ENCODE measurements at regions not wholly inside any gene's neighbourhood (a gene's known extent, or its start where the extent isn't known, plus 50 kb on each side); places are given as distances from the start of the nearest gene placed in this dataset.
A peak's percentile ranks its signal among the peaks of the same experiment; 100 is the strongest.

DNA sequence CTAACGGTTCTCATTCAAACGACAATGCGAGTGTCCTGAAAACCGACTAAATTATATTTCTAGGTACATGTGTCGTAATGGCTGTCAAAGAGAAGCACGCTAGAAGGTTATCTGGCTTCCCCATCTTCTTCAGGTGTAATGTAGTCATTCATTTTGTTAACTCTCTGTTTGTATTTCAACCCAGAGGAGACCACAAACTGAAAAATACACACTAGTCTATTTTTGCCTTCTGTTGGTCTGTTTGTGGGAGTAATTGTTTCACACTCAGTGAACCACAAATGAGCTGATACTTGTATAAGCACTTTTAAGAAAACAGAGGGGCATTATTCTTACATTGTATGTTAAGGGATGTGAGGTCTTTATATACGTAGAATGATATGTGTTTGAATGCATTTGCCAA, 305.9 kb downstream of the GATA3 start:
- SMC1A ChIA-PET (ENCODE audit: uncharacterized antibody, unreplicated experiment), result no interaction called here
- BruUV-seq (replicated peaks), result no TSS peak
- 0 out of 4 replicates have a peak, but pooled peaks of 1 of the 2 experiments have one; percentile 22 for TF ChIP-seq EP300 (IDR thresholded peaks at IDR 0.05; ENCODE audit: borderline replicate concordance in 1 of 2, control insufficient read depth in 1 of 2, low read depth in 2 of 2, low read length in 2 of 2)
- TF ChIP-seq SUPT20H (IDR thresholded peaks at IDR 0.05; ENCODE audit: borderline replicate concordance, control insufficient read depth, low read depth, low read length), result no peak
- TF ChIP-seq, protein P1, sequence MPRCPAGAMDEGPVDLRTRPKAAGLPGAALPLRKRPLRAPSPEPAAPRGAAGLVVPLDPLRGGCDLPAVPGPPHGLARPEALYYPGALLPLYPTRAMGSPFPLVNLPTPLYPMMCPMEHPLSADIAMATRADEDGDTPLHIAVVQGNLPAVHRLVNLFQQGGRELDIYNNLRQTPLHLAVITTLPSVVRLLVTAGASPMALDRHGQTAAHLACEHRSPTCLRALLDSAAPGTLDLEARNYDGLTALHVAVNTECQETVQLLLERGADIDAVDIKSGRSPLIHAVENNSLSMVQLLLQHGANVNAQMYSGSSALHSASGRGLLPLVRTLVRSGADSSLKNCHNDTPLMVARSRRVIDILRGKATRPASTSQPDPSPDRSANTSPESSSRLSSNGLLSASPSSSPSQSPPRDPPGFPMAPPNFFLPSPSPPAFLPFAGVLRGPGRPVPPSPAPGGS (IDR thresholded peaks at IDR 0.05; ENCODE audit: borderline replicate concordance, insufficient read depth, low read depth, low read length, poor library complexity, severe bottlenecking), result no peak
- TF ChIP-seq, protein P2, sequence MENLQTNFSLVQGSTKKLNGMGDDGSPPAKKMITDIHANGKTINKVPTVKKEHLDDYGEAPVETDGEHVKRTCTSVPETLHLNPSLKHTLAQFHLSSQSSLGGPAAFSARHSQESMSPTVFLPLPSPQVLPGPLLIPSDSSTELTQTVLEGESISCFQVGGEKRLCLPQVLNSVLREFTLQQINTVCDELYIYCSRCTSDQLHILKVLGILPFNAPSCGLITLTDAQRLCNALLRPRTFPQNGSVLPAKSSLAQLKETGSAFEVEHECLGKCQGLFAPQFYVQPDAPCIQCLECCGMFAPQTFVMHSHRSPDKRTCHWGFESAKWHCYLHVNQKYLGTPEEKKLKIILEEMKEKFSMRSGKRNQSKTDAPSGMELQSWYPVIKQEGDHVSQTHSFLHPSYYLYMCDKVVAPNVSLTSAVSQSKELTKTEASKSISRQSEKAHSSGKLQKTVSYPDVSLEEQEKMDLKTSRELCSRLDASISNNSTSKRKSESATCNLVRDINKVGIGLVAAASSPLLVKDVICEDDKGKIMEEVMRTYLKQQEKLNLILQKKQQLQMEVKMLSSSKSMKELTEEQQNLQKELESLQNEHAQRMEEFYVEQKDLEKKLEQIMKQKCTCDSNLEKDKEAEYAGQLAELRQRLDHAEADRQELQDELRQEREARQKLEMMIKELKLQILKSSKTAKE (IDR thresholded peaks at IDR 0.05; ENCODE audit: low read depth, poor library complexity, severe bottlenecking), result no peak
- no peak for TF ChIP-seq KAT2A (conservative IDR thresholded peaks at IDR 0.05; ENCODE audit: control insufficient read depth, low read depth, low read length)
- TF ChIP-seq RUNX3 (IDR thresholded peaks at IDR 0.05; ENCODE audit: low read length), result peak; percentile 82
- no peak for TF ChIP-seq EGR1 (IDR thresholded peaks at IDR 0.05; ENCODE audit: borderline replicate concordance in 1 of 2, low read depth in 2 of 2, low read length in 2 of 2)
- TF ChIP-seq SP1 (IDR thresholded peaks at IDR 0.05; ENCODE audit: low read depth, low read length), result no peak
- no peak for TF ChIP-seq SMC3 (IDR thresholded peaks at IDR 0.05; ENCODE audit: borderline replicate concordance, low read length)
- no peak for TF ChIP-seq POLR2A (IDR thresholded peaks at IDR 0.05; ENCODE audit: low read depth, low read length)
- 0 out of 4 replicates have a peak, but pooled peaks of 1 of the 2 experiments have one; percentile 16 for TF ChIP-seq IKZF2 (IDR thresholded peaks at IDR 0.05)
- TF ChIP-seq RAD21 (IDR thresholded peaks at IDR 0.05; ENCODE audit: insufficient read depth, low read depth, low read length), result no peak
- TF ChIP-seq SMARCA5 (IDR thresholded peaks at IDR 0.05), result no peak
- TF ChIP-seq, protein P3, sequence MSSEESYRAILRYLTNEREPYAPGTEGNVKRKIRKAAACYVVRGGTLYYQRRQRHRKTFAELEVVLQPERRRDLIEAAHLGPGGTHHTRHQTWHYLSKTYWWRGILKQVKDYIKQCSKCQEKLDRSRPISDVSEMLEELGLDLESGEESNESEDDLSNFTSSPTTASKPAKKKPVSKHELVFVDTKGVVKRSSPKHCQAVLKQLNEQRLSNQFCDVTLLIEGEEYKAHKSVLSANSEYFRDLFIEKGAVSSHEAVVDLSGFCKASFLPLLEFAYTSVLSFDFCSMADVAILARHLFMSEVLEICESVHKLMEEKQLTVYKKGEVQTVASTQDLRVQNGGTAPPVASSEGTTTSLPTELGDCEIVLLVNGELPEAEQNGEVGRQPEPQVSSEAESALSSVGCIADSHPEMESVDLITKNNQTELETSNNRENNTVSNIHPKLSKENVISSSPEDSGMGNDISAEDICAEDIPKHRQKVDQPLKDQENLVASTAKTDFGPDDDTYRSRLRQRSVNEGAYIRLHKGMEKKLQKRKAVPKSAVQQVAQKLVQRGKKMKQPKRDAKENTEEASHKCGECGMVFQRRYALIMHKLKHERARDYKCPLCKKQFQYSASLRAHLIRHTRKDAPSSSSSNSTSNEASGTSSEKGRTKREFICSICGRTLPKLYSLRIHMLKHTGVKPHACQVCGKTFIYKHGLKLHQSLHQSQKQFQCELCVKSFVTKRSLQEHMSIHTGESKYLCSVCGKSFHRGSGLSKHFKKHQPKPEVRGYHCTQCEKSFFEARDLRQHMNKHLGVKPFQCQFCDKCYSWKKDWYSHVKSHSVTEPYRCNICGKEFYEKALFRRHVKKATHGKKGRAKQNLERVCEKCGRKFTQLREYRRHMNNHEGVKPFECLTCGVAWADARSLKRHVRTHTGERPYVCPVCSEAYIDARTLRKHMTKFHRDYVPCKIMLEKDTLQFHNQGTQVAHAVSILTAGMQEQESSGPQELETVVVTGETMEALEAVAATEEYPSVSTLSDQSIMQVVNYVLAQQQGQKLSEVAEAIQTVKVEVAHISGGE (CRISPR knock-in tag; IDR thresholded peaks at IDR 0.05), result no peak
- no peak for TF ChIP-seq HCFC1 (IDR thresholded peaks at IDR 0.05; ENCODE audit: low read length)
- TF ChIP-seq CBX5 (IDR thresholded peaks at IDR 0.05; ENCODE audit: low read depth), result no peak
- TF ChIP-seq, protein P4, sequence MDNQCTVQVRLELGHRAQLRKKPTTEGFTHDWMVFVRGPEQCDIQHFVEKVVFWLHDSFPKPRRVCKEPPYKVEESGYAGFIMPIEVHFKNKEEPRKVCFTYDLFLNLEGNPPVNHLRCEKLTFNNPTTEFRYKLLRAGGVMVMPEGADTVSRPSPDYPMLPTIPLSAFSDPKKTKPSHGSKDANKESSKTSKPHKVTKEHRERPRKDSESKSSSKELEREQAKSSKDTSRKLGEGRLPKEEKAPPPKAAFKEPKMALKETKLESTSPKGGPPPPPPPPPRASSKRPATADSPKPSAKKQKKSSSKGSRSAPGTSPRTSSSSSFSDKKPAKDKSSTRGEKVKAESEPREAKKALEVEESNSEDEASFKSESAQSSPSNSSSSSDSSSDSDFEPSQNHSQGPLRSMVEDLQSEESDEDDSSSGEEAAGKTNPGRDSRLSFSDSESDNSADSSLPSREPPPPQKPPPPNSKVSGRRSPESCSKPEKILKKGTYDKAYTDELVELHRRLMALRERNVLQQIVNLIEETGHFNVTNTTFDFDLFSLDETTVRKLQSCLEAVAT (IDR thresholded peaks at IDR 0.05), result 0 out of 2 replicates have a peak, but pooled peaks have one; percentile 22

More for the DNA sequence above, 305.9 kb downstream of the GATA3 start:
- H3K4me2 ChIP-seq (ENCODE audit: control insufficient read depth, insufficient read depth), result no peak overlapping the region
- ChIA-PET RAD21 (ENCODE audit: unreplicated experiment) (no interaction called here), POLR2A (no interaction called here), CTCF (no interaction called here)
- peak; percentile 9 for DNase-seq (ENCODE audit: low read depth, low spot score)
- no peak overlapping the region for H3K27ac ChIP-seq (ENCODE audit: control insufficient read depth, insufficient read depth)
- no peak overlapping the region for H3K9ac ChIP-seq (ENCODE audit: control insufficient read depth, insufficient read depth, low read length)
- H3K9me3 ChIP-seq (replicated peaks; ENCODE audit: control insufficient read depth, insufficient read depth, low read length), result no peaks in the 10 kb centered on the region
- no peaks in the 10 kb centered on the region for H4K20me1 ChIP-seq (ENCODE audit: control insufficient read depth, insufficient read depth)
- FAIRE-seq, result no peak
- no peak overlapping the region for H2AFZ ChIP-seq (ENCODE audit: control insufficient read depth, low read depth, low read length)
- no peaks in the 10 kb centered on the region for H3K27me3 ChIP-seq (replicated peaks in 1 of 2; ENCODE audit: control insufficient read depth in 2 of 2, insufficient read depth in 2 of 2, low read length in 1 of 2)
- H3K79me2 ChIP-seq (ENCODE audit: control insufficient read depth, insufficient read depth, low read length), result no peaks in the 10 kb centered on the region
- 42% methylated on average over 7 of the region's 7 CpGs for WGBS (ENCODE audit: insufficient coverage, insufficient replicate concordance, low lambda C conversion rate, missing lambda C conversion rate)
- peak; percentile 70 for ATAC-seq
- in situ Hi-C loops (cut with MboI) (no loop called here), intact Hi-C loops (cut with micrococcal nuclease; ENCODE audit: unreplicated experiment) (loop anchor here (10.0 kb wide), 1 partner anchor 306 kb away; the partner anchor contains the start of gene GATA3)
- peaks cover 2% of the 10 kb centered on the region for H3K4me1 ChIP-seq (ENCODE audit: control insufficient read depth, insufficient read depth, low read length)
- no peaks in the 10 kb centered on the region for H3K36me3 ChIP-seq (ENCODE audit: control insufficient read depth in 2 of 2, insufficient read depth in 2 of 2, low read length in 1 of 2)
- no peak overlapping the region for H3K4me3 ChIP-seq
